AG09309 (cell line): ENCODE measurements at regions not wholly inside any gene's neighbourhood (a gene's known extent, or its start where the extent isn't known, plus 50 kb on each side); places are given as distances from the start of the nearest gene placed in this dataset.

Experiments
- DNase-seq: peaks from one replicate; pipeline ENCODE4 v3.0.0-alpha.2; 2010; ENCODE audit warnings: low read depth
- H3K4me3 ChIP-seq: 2 replicates; pipeline ENCODE4 v1.5.1; 2011; ENCODE audit warnings: mild to moderate bottlenecking, low read depth, low read length, moderate library complexity; ENCODE audit not compliant: control insufficient read depth
- TF ChIP-seq, protein P1 (sequence below): IDR thresholded peaks from 2 replicates; pipeline ENCODE4 v1.5.1; 2011; ENCODE audit warnings: mild to moderate bottlenecking, low read depth, low read length, inconsistent platforms; ENCODE audit not compliant: insufficient read depth, control insufficient read depth; ENCODE audit errors: missing control alignments

DNA sequence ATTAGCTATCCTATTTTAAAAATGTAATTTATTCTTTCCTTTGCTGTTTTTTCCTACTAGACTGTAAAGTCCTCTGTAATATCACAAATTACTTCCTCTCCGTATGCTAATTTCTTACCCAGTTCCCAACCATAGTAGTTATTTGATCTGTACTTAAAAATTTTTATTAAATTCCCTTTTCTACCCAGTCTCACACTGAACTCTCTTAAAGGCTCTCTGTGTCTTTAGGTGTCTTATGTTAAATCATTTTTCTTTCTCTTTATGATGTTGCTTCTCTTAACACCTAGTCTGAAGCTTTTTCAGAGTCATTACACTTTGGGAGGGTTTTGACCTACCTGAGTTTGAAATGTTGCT lies 378.6 kb downstream of the NSUN3 start:
- TF ChIP-seq, protein P1, sequence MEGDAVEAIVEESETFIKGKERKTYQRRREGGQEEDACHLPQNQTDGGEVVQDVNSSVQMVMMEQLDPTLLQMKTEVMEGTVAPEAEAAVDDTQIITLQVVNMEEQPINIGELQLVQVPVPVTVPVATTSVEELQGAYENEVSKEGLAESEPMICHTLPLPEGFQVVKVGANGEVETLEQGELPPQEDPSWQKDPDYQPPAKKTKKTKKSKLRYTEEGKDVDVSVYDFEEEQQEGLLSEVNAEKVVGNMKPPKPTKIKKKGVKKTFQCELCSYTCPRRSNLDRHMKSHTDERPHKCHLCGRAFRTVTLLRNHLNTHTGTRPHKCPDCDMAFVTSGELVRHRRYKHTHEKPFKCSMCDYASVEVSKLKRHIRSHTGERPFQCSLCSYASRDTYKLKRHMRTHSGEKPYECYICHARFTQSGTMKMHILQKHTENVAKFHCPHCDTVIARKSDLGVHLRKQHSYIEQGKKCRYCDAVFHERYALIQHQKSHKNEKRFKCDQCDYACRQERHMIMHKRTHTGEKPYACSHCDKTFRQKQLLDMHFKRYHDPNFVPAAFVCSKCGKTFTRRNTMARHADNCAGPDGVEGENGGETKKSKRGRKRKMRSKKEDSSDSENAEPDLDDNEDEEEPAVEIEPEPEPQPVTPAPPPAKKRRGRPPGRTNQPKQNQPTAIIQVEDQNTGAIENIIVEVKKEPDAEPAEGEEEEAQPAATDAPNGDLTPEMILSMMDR, result no peak
- DNase-seq, result no peak
- H3K4me3 ChIP-seq, result no peak overlapping the region

DNA sequence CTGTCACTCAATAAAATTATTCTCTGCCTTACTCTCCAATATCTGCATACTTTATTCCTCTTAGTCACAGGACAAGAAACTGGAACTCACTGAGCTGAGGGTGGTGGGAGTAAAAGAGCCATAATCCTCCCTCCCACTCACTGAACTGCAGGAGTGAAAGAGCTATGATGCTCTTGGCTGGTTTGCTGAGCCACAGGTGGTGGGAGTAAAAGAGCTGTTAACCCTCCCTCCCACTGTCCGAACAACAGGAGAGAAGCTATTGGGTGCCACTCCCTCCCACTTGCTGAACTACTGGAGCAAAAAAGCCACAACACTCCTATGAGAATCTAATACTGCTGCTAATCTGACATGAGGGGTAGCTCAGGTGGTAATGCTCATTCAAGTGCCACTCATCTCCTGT lies 391.0 kb downstream of the NSUN3 start:
- DNase-seq, result no peak
- TF ChIP-seq, protein P1, result no peak
- H3K4me3 ChIP-seq, result no peak overlapping the region

DNA sequence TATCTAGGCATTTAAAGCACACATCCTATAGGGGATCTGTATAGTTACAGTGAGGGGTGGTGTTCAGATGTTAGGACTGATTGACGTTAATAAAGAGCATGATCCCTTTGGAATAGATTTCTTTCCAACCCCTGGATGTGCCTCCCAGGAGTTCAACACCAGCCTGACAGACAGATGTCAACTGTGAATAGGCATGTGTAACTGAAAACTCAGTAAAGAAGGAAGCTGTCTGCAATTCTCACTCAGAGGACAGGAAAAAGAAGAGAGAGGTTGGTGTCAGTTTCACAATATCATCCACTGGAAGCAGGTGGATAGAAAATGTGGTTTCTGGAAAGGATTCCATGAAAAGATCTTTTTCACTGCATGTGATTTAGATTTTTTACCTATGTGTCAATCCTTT lies 396.3 kb downstream of the NSUN3 start:
- no peak overlapping the region for H3K4me3 ChIP-seq
- TF ChIP-seq, protein P1, result no peak
- DNase-seq, result no peak

DNA sequence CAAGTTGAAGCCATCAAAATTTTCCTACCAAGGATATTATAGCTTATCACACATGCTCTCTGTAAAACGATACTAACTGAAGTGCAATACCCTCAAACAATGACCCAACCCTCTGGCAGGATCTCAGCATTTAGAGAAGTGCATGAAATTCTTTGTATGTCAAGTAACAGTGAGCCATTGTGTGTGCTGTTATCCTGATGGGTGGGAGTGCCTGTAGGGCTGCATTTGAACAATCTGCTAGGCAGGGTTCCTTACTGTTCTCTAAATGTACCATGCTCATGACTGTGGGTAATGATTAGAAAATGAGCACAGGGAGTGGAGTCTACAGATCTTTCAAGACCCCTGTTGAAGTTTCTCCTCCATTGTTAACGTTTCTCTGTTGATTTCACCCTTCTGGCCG lies 398.1 kb downstream of the NSUN3 start:
- no peak for DNase-seq
- TF ChIP-seq, protein P1, result no peak
- H3K4me3 ChIP-seq, result no peak overlapping the region

DNA sequence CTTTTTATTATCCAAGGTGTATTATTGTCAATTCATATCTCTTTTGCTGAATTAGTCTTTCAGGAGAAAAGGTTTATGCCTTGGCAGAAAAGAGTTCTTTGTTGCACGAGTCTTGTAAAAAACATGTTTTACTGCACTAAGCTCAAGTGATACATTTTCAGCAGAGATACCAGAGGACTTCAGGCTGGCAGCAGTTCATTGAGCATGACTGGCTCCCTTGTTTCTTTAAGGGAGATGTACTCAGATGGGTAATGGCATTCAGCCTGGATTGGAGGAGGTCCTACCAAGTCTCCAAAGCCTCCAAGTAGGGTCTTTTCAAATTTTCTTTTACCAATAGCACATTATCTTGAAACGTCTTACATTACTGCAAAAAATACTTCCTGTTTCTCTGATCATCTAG lies 400.1 kb downstream of the NSUN3 start:
- TF ChIP-seq, protein P1, result no peak
- DNase-seq, result no peak
- H3K4me3 ChIP-seq, result no peak overlapping the region

DNA sequence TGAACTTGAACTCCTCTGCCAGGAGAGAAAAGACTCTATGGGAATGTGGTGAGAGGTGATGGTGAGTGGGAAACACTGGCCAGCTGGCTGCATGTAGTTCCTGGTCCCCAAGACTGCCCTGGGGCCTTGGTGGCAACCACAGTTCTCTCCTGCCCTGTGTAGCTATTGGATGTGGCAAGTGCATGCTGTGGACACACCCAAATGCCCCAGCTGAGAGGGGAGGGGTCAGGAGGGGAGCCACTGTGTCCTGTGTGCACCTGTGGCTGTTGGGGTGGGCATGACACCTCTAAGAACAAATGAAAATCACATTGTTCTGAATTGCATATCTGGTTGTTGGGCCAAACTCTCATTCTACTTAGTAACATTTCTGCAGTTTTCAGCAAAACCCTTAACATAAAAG lies 409.6 kb downstream of the NSUN3 start:
- TF ChIP-seq, protein P1, result no peak
- no peak overlapping the region for H3K4me3 ChIP-seq
- DNase-seq, result no peak

DNA sequence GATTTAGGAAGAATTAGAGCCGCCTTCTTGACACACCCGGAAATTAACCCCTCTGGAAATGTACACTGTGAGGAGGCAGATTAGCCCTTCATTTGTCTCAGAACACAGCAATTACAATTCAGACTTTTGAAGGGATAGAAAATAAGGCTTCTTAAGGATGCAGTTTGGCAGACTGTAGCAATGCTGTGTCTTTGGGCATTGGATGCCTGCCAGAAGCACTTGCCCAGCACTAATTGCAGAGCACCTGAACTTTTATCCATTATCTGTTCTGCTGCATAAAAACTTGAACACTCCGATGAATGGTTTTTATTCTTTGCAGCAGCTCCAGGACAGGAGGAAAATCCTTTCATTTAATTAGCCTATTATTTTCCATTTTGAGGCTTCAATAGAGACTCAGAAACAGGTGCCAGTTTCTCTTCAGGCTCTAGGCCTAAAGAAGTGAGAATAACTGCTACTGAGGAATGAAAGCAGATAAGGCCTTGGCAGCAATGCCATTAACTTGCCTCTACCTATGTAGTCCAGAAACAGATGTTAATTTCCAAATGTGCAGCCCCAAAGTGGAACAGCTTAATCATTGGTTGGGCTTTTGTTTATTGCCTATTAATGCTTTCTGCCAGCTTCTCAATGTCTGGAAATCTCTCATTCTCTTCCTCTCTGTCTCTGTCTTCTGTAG lies 418.5 kb downstream of the NSUN3 start:
- H3K4me3 ChIP-seq, result no peak overlapping the region
- TF ChIP-seq, protein P1, result no peak
- DNase-seq, result no peak
